Thyroid gland (tissue), 4 donors: ENCODE measurements at regions not wholly inside any gene's neighbourhood (a gene's known extent, or its start where the extent isn't known, plus 50 kb on each side); places are given as distances from the start of the nearest gene placed in this dataset.

Experiments
- DNase-seq, 2 donors: peaks; one replicate each; pipeline ENCODE4 v3.0.0-alpha.2; 2019
- H3K27ac ChIP-seq, 3 donors: fragments of 200-600 bp; sonication (generic); 1 replicate in 2 of 3; 2 replicates in 1 of 3; pipeline ENCODE4 v1.5.1; 2016 to 2019; ENCODE audit warnings: mild to moderate bottlenecking in 1 of 3, moderate library complexity in 1 of 3
- H3K27me3 ChIP-seq: fragments of 200-600 bp; sonication (generic); one replicate; pipeline ENCODE4 v1.5.1; 2019
- H3K36me3 ChIP-seq, 2 donors: fragments of 200-600 bp; sonication (generic); one replicate each; pipeline ENCODE4 v1.5.1; 2016 to 2019
- H3K4me1 ChIP-seq, 2 donors: fragments of 200-600 bp; sonication (generic); one replicate each; pipeline ENCODE4 v1.5.1; 2017 to 2019
- H3K4me3 ChIP-seq, 3 donors: fragments of 200-600 bp; sonication (generic); replicated peaks in 1 of 3; 1 replicate in 2 of 3; 2 replicates in 1 of 3; pipeline ENCODE4 v1.5.1; 2016; ENCODE audit warnings: mild to moderate bottlenecking in 1 of 3
- H3K9me3 ChIP-seq: fragments of 200-600 bp; sonication (generic); one replicate; pipeline ENCODE4 v1.5.1; 2017
- CTCF ChIP-seq, 6 experiments: fragments of 200-600 bp in 3 of 6; fragments of 450-650 bp in 3 of 6; sonication (generic) in 3 of 6; IDR thresholded peaks; one replicate each; pipeline ENCODE4 v1.5.1; 2016 to 2019; ENCODE audit warnings: antibody characterized with exemption in 6 of 6, mild to moderate bottlenecking in 2 of 6, inconsistent platforms in 1 of 6, moderate library complexity in 1 of 6
- POLR2A ChIP-seq, 2 donors: fragments of 450-650 bp; IDR thresholded peaks; one replicate each; pipeline ENCODE4 v1.6.1; 2017; ENCODE audit warnings: antibody characterized with exemption in 2 of 2, mild to moderate bottlenecking in 2 of 2, moderate library complexity in 1 of 2
- WGBS, 2 donors: methylation state at CpG; one replicate each; pipeline ENCODE4 v1.1.5; 2017; 5-methylcytosine and 5-hydroxymethylcytosine counted together
- intact Hi-C: fragments of 100-400 bp; cut with DNase I; formaldehyde crosslinking; loops from one replicate; pipeline ENCODE4 v1.15.1; 2023

DNA sequence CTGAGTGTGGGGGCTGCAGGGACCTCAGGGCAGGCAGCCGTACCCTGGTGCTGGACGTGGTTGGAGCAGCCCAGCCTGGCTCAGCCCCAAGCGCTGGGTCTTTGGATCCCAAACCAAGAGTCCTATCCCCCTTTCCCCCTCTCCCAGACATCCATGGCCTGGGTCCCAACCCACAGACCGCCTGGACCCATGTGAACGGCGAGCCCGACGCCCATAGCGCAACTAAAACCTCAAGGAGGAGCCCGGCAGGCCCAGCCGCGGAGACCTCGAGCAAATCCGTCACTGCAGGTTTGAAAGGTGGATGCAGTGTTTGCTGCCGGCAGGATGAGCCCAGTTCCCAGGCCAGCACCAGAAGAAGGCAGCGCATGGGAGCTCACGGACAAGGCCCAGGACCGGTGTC lies 337.0 kb downstream of the BRD1 start:
- Histone ChIP-seq H3K4me3 (no peak overlapping the region), H3K9me3 (no peaks in the 10 kb centered on the region), H3K36me3 (no peaks in the 10 kb centered on the region), H3K4me1 (no peaks in the 10 kb centered on the region), H3K27ac (no peak overlapping the region), H3K27me3 (no peaks in the 10 kb centered on the region)
- DNase-seq = no peak
- 91 to 96% methylated on average over 13 to 16 of the region's 18 CpGs for WGBS, 2 donors
- TF ChIP-seq POLR2A (IDR thresholded peaks at IDR 0.05) (no peak), CTCF (IDR thresholded peaks at IDR 0.05) (no peak)
- intact Hi-C loops = no loop called here

DNA sequence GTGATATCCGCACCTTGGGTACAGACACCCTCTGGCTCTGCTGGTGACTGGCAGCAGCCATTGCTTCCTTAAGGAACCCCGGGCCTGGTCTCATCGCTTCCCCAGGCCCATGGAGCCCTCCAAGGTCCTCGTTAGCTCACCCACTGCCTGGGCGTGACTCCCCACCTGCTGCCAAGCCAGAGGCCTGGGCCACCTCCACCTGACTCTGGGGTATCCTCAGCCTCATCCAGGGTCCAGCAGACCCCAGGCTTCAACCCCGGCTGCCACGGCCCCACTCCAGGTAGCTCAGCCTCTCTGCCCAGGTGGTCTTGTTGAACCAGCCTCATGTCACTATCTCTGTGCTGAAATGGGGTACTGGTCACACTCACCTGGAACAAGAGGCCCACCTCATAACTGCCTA lies 337.9 kb downstream of the BRD1 start:
- Histone ChIP-seq H3K4me3 (no peak overlapping the region), H3K27me3 (no peaks in the 10 kb centered on the region), H3K36me3 (no peaks in the 10 kb centered on the region), H3K4me1 (no peaks in the 10 kb centered on the region), H3K9me3 (no peaks in the 10 kb centered on the region), H3K27ac (no peak overlapping the region)
- no peak for DNase-seq
- 83 to 97% methylated on average over 7 of the region's 7 CpGs for WGBS, 2 donors
- intact Hi-C loops = no loop called here
- no peak for TF ChIP-seq POLR2A (IDR thresholded peaks at IDR 0.05)
- no peak for TF ChIP-seq CTCF (IDR thresholded peaks at IDR 0.05)

DNA sequence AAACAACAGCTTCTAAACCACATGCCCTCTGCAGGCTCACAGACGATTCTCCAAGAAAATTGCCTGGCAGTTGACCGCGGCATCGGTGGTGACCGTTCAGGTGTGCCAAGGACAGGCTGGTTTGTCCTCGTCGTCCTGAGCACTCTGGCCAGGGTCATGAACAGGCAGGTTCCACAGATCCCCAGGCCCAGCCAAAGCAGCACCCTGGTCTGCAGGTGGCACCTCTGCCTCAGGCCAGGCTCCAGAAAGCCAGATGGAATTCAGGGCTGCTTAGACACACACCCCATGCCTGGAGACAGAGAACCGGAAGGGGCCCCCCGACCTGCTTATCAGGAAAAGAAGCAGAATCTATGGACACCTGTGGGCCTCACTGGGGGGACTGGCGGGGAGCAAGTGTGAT lies 338.7 kb downstream of the BRD1 start:
- H3K27ac ChIP-seq = no peak overlapping the region
- H3K36me3 ChIP-seq = no peaks in the 10 kb centered on the region
- WGBS, 2 donors = 90% methylated on average over 8 of the region's 10 CpGs; no CpG with 5 or more reads in 1 of the 2 donors
- H3K4me1 ChIP-seq = no peaks in the 10 kb centered on the region
- DNase-seq = no peak
- H3K4me3 ChIP-seq = no peak overlapping the region
- H3K27me3 ChIP-seq = no peaks in the 10 kb centered on the region
- H3K9me3 ChIP-seq = no peaks in the 10 kb centered on the region
- TF ChIP-seq CTCF (IDR thresholded peaks at IDR 0.05) (no peak), POLR2A (IDR thresholded peaks at IDR 0.05) (no peak)
- intact Hi-C loops = no loop called here

GRCh38 chr22:49487950-49488349 lies 339.7 kb downstream of the BRD1 start:
- H3K4me3 ChIP-seq = no peak overlapping the region
- intact Hi-C loops = no loop called here
- no peaks in the 10 kb centered on the region for H3K27me3 ChIP-seq
- 55 to 58% methylated on average over 5 to 10 of the region's 11 CpGs for WGBS, 2 donors
- no peak overlapping the region for H3K27ac ChIP-seq
- no peak for DNase-seq
- TF ChIP-seq CTCF (IDR thresholded peaks at IDR 0.05) (no peak), POLR2A (IDR thresholded peaks at IDR 0.05) (no peak)
- H3K9me3 ChIP-seq = no peaks in the 10 kb centered on the region
- no peaks in the 10 kb centered on the region for H3K4me1 ChIP-seq
- H3K36me3 ChIP-seq = no peaks in the 10 kb centered on the region

GRCh38 chr22:49486225-49486624 lies 341.4 kb downstream of the BRD1 start:
- Histone ChIP-seq H3K4me3 (no peak overlapping the region), H3K4me1 (peaks cover 0 to 7% of the 10 kb centered on the region in 2 donors), H3K27ac (no peak overlapping the region), H3K36me3 (no peaks in the 10 kb centered on the region), H3K27me3 (no peaks in the 10 kb centered on the region), H3K9me3 (no peaks in the 10 kb centered on the region)
- no peak for DNase-seq
- WGBS, 2 donors = 86 to 94% methylated on average over 7 of the region's 7 CpGs
- intact Hi-C loops = no loop called here
- TF ChIP-seq CTCF (IDR thresholded peaks at IDR 0.05) (no peak), POLR2A (IDR thresholded peaks at IDR 0.05) (no peak)
